H1 (cell line): ENCODE measurements at regions not wholly inside any gene's neighbourhood (a gene's known extent, or its start where the extent isn't known, plus 50 kb on each side); places are given as distances from the start of the nearest gene placed in this dataset.

Source experiments
- CTCF ChIA-PET: fragments of 300-600 bp; sonication (Branson Sonifier 250); formaldehyde crosslinking; loops from one replicate; lab custom pipeline; 2021; ENCODE audit not compliant: partially characterized antibody; lab: Charles Lee
- POLR2A ChIA-PET: fragments of 300-600 bp; sonication (Branson Sonifier 250); formaldehyde crosslinking; loops from one replicate; lab custom pipeline; 2021; ENCODE audit warnings: inconsistent platforms; ENCODE audit not compliant: partially characterized antibody; lab: Charles Lee
- DNase-seq, 2 experiments: peaks; one replicate each; pipeline versions ENCODE4 v3.0.0 to v3.0.0-alpha.2; 2010 to 2022; ENCODE audit warnings: low spot score in 2 of 2, low read depth in 1 of 2, mixed read lengths in 1 of 2
- FAIRE-seq: peaks from 2 replicates; lab custom pipeline; 2011; peaks lifted over from hg19 to GRCh38; lab: Jason Lieb, UNC
- H2AFZ ChIP-seq: 2 replicates; pipeline ENCODE4 v1.8.1; 2012; ENCODE audit warnings: low read length, inconsistent platforms
- H2AK5ac ChIP-seq: 2 replicates; pipeline ENCODE4 v1.6.1; 2013; ENCODE audit warnings: low read depth, low read length
- H2BK120ac ChIP-seq: replicated peaks from 2 replicates; pipeline ENCODE3; 2013; ENCODE audit warnings: low read depth, low read length, inconsistent platforms
- H2BK12ac ChIP-seq: 2 replicates; pipeline ENCODE4 v1.6.1; 2013; ENCODE audit warnings: low read depth, low read length
- H2BK15ac ChIP-seq: 2 replicates; pipeline ENCODE4 v1.6.1; 2013; ENCODE audit warnings: low read length
- H2BK20ac ChIP-seq: 2 replicates; pipeline ENCODE4 v1.6.1; 2013; ENCODE audit warnings: low read length
- H2BK5ac ChIP-seq: 2 replicates; pipeline ENCODE4 v1.6.1; 2013; ENCODE audit warnings: low read depth, low read length
- H3K14ac ChIP-seq: 2 replicates; pipeline ENCODE4 v1.6.1; 2013; ENCODE audit warnings: inconsistent platforms; ENCODE audit not compliant: insufficient read length
- H3K18ac ChIP-seq: 2 replicates; pipeline ENCODE4 v1.6.1; 2013; ENCODE audit warnings: low read length; ENCODE audit errors: extremely low read depth
- H3K23ac ChIP-seq: 2 replicates; pipeline ENCODE4 v1.6.1; 2013; ENCODE audit warnings: inconsistent platforms; ENCODE audit not compliant: insufficient read length
- H3K23me2 ChIP-seq: 2 replicates; pipeline ENCODE4 v1.6.1; 2013; ENCODE audit warnings: low read depth, low read length
- H3K27ac ChIP-seq: 2 replicates; pipeline ENCODE4 v1.6.1; 2011; ENCODE audit warnings: low read depth, low read length, inconsistent platforms
- H3K27me3 ChIP-seq, 4 experiments: replicated peaks in 1 of 4; 1 replicate in 1 of 4; 2 replicates in 3 of 4; pipeline versions ENCODE4 v1.6.1 to v1.8.1; 2011 to 2013; ENCODE audit warnings: low read length in 3 of 4, mild to moderate bottlenecking in 3 of 4, inconsistent platforms in 2 of 4, mixed read lengths in 2 of 4, moderate library complexity in 1 of 4; ENCODE audit not compliant: control insufficient read depth in 3 of 4, insufficient read depth in 3 of 4; ENCODE audit errors: extremely low read depth in 1 of 4
- H3K36me3 ChIP-seq, 4 experiments: 2 replicates each; pipeline versions ENCODE4 v1.6.1 to v1.8.1; 2011 to 2013; ENCODE audit warnings: mild to moderate bottlenecking in 4 of 4, low read length in 3 of 4, moderate library complexity in 2 of 4, control low read depth in 1 of 4, inconsistent platforms in 1 of 4; ENCODE audit not compliant: insufficient read depth in 4 of 4, control insufficient read depth in 2 of 4
- H3K4ac ChIP-seq: replicated peaks from 2 replicates; pipeline ENCODE3; 2013; ENCODE audit warnings: low read length, low read depth, mixed read lengths, inconsistent platforms; ENCODE audit not compliant: insufficient read length
- H3K4me1 ChIP-seq, 4 experiments: replicated peaks in 1 of 4; 1 replicate in 1 of 4; 2 replicates in 3 of 4; pipeline versions ENCODE4 v1.6.1 to v1.8.1; 2011 to 2013; ENCODE audit warnings: low read length in 3 of 4, inconsistent platforms in 2 of 4, mixed read lengths in 1 of 4; ENCODE audit not compliant: insufficient read depth in 4 of 4, control insufficient read depth in 3 of 4
- H3K4me2 ChIP-seq, 2 experiments: 2 replicates each; pipeline versions ENCODE4 v1.6.1 to v1.8.1; 2011 to 2013; ENCODE audit warnings: low read depth in 2 of 2, low read length in 2 of 2, control low read depth in 1 of 2, inconsistent platforms in 1 of 2, mild to moderate bottlenecking in 1 of 2; ENCODE audit not compliant: insufficient read depth in 1 of 2
- H3K4me3 ChIP-seq, 4 experiments: fragments of 200-600, 300-600 bp in 1 of 4; sonication (generic), shearing (Covaris generic), sonication (Bioruptor Twin) in 1 of 4; 2 replicates each; pipeline versions ENCODE4 v1.5.1 to v1.8.1; 2011 to 2016; ENCODE audit warnings: low read length in 4 of 4, low read depth in 3 of 4, control low read depth in 2 of 4, inconsistent platforms in 2 of 4, mild to moderate bottlenecking in 2 of 4, mixed read lengths in 1 of 4, moderate library complexity in 1 of 4; ENCODE audit not compliant: insufficient read depth in 2 of 4; ENCODE audit errors: extremely low read depth in 1 of 4
- H3K56ac ChIP-seq: replicated peaks from 2 replicates; pipeline ENCODE3; 2013; ENCODE audit warnings: low read depth, mild to moderate bottlenecking, mixed read lengths, low read length, inconsistent platforms; ENCODE audit not compliant: insufficient read length
- H3K79me1 ChIP-seq: 2 replicates; pipeline ENCODE4 v1.6.1; 2013; ENCODE audit warnings: low read depth, low read length, control low read depth
- H3K79me2 ChIP-seq, 2 experiments: 2 replicates each; pipeline versions ENCODE4 v1.6.1 to v1.8.1; 2012 to 2013; ENCODE audit warnings: low read length in 2 of 2, mild to moderate bottlenecking in 2 of 2, inconsistent platforms in 1 of 2; ENCODE audit not compliant: insufficient read depth in 2 of 2, control insufficient read depth in 1 of 2
- H3K9ac ChIP-seq, 4 experiments: replicated peaks in 1 of 4; 1 replicate in 1 of 4; 2 replicates in 3 of 4; pipeline versions ENCODE4 v1.6.1 to v1.8.1; 2011 to 2013; ENCODE audit warnings: low read depth in 3 of 4, low read length in 3 of 4, control low read depth in 2 of 4, mild to moderate bottlenecking in 2 of 4, moderate library complexity in 2 of 4, inconsistent platforms in 1 of 4; ENCODE audit errors: extremely low read depth in 1 of 4
- H3K9me3 ChIP-seq, 2 experiments: 2 replicates each; pipeline versions ENCODE4 v1.6.1 to v1.8.1; 2012 to 2013; ENCODE audit warnings: mild to moderate bottlenecking in 2 of 2, moderate library complexity in 2 of 2, control low read depth in 1 of 2, inconsistent platforms in 1 of 2, low read depth in 1 of 2, low read length in 1 of 2, mixed read lengths in 1 of 2; ENCODE audit not compliant: insufficient read depth in 2 of 2
- H4K20me1 ChIP-seq, 2 experiments: replicated peaks in 1 of 2; 2 replicates each; pipeline versions ENCODE3 to v1.8.1; 2011 to 2013; ENCODE audit warnings: inconsistent platforms in 2 of 2, low read length in 2 of 2, mild to moderate bottlenecking in 1 of 2; ENCODE audit not compliant: insufficient read depth in 2 of 2, control insufficient read depth in 1 of 2
- H4K5ac ChIP-seq: 2 replicates; pipeline ENCODE4 v1.6.1; 2013; ENCODE audit warnings: low read length, low read depth, mixed read lengths, inconsistent platforms; ENCODE audit not compliant: insufficient read length
- H4K8ac ChIP-seq: 2 replicates; pipeline ENCODE4 v1.8.0; 2013; ENCODE audit warnings: mild to moderate bottlenecking, moderate library complexity, low read length, inconsistent platforms; ENCODE audit not compliant: insufficient read depth; ENCODE audit errors: extremely low read depth
- H4K91ac ChIP-seq: replicated peaks from 2 replicates; pipeline ENCODE3; 2013; ENCODE audit warnings: low read length, mixed read lengths, inconsistent platforms; ENCODE audit not compliant: insufficient read length
- BACH1 ChIP-seq: IDR thresholded peaks from 2 replicates; pipeline ENCODE4 v1.6.1; 2012; ENCODE audit warnings: low read length, improper control_type of control experiment
- BCL11A ChIP-seq, 2 experiments: IDR thresholded peaks; one replicate each; pipeline ENCODE4 v1.6.1; 2011; ENCODE audit warnings: low read depth in 2 of 2, low read length in 2 of 2, mild to moderate bottlenecking in 2 of 2
- NRF1 ChIP-seq: IDR thresholded peaks from 2 replicates; pipeline ENCODE4 v1.6.1; 2011; ENCODE audit warnings: mild to moderate bottlenecking, low read depth, low read length, improper control_type of control experiment
- RAD21 ChIP-seq, 2 experiments: IDR thresholded peaks in 1 of 2; conservative IDR thresholded peaks in 1 of 2; 2 replicates each; pipeline ENCODE4 v1.6.1; 2011; ENCODE audit warnings: low read depth in 2 of 2, low read length in 2 of 2, improper control_type of control experiment in 1 of 2, inconsistent platforms in 1 of 2, mild to moderate bottlenecking in 1 of 2, moderate library complexity in 1 of 2
- SP1 ChIP-seq: IDR thresholded peaks from 2 replicates; pipeline ENCODE4 v1.6.1; 2011; ENCODE audit warnings: low read depth, low read length
- SP4 ChIP-seq: IDR thresholded peaks from 2 replicates; pipeline ENCODE4 v1.6.1; 2012; ENCODE audit warnings: low read length, inconsistent platforms
- YY1 ChIP-seq: IDR thresholded peaks from 2 replicates; pipeline ENCODE4 v1.6.1; 2011; ENCODE audit warnings: low read depth, mild to moderate bottlenecking, low read length
- ZNF274 ChIP-seq: IDR thresholded peaks from 2 replicates; pipeline ENCODE4 v1.7.0; 2012; ENCODE audit warnings: low read length, borderline replicate concordance; ENCODE audit errors: extremely low read depth
- WGBS, 2 experiments: shearing (Covaris generic) in 1 of 2; methylation state at CpG; one replicate each; pipeline versions ENCODE4 v1.1.6 to v1.1.7; 2013 to 2015; ENCODE audit warnings: low lambda C conversion rate in 2 of 2, mixed read lengths in 2 of 2, inconsistent platforms in 1 of 2, low coverage in 1 of 2, missing lambda C conversion rate in 1 of 2; ENCODE audit not compliant: insufficient replicate concordance in 2 of 2, insufficient coverage in 1 of 2, insufficient read length in 1 of 2; ENCODE audit errors: extremely low coverage in 1 of 2, missing lambda C conversion rate in 1 of 2; 5-methylcytosine and 5-hydroxymethylcytosine counted together

- Histone ChIP-seq H3K79me1 (no peaks in the 10 kb centered on the region), H3K27me3 (no peaks in the 10 kb centered on the region), H2BK20ac (no peak overlapping the region), H3K79me2 (no peaks in the 10 kb centered on the region), H2BK5ac (no peak overlapping the region), H4K91ac (peak overlapping the region; percentile 77), H4K5ac (no peak overlapping the region), H3K14ac (no peak overlapping the region), H3K4me2 (no peak overlapping the region), H2BK120ac (no peak overlapping the region), H3K23me2 (no peaks in the 10 kb centered on the region; the same call in 1 of the 2 replicates), H4K8ac (no peak overlapping the region), H4K20me1 (no peaks in the 10 kb centered on the region), H2AK5ac (no peak overlapping the region), H2BK15ac (no peak overlapping the region), H3K4ac (no peak overlapping the region), H3K56ac (no peak overlapping the region), H3K9me3 (no peaks in the 10 kb centered on the region), H3K4me1 (no peaks in the 10 kb centered on the region; a peak in 1 of 7 replicates), H3K36me3 (no peaks in the 10 kb centered on the region), H3K27ac (no peak overlapping the region), H3K23ac (no peak overlapping the region), H2AFZ (no peak overlapping the region), H3K9ac (no peak overlapping the region), H2BK12ac (no peak overlapping the region), H3K4me3 (no peak overlapping the region), H3K18ac (no peak overlapping the region)
- no peak for FAIRE-seq
- WGBS, 2 experiments: 93% methylated on average over 3 of the region's 3 CpGs; no CpG with 5 or more reads in 1 of the 2 experiments
- ChIA-PET CTCF (interaction anchor here (0.7 to 0.9 kb wide), 3 partner anchors 12 to 70 kb away, joined by 3 read pairs; no protein-coding TSS in a partner anchor), POLR2A (interaction anchor here (1.2 kb wide), 1 partner anchor 21 kb away, joined by 3 read pairs; no protein-coding TSS in a partner anchor)
- DNase-seq: no peak
- TF ChIP-seq RAD21 (IDR thresholded peaks at IDR 0.05 in 1 of 2, conservative IDR thresholded peaks at IDR 0.05 in 1 of 2; ENCODE audit: low read depth in 2 of 2, low read length in 2 of 2) (no peak), SP4 (no peak), BCL11A (IDR thresholded peaks at IDR 0.05; ENCODE audit: low read depth in 2 of 2, low read length in 2 of 2) (no peak), ZNF274 (no peak), NRF1 (no peak), YY1 (no peak), BACH1 (no peak), SP1 (no peak)
Measured at GRCh38 chr13:59570204-59570603, 593.5 kb downstream of the DIAPH3 start.
